GM23338 (cell line): ENCODE measurements at regions not wholly inside any gene's neighbourhood (a gene's known extent, or its start where the extent isn't known, plus 50 kb on each side); places are given as distances from the start of the nearest gene placed in this dataset.

Experiments
- ATAC-seq: fragments of 200-7000 bp; cut with Tn5 transposase; 3 replicates; pipeline ENCODE4 v1.9.1; 2020
- DNase-seq: peaks from one replicate; pipeline ENCODE4 v3.0.0-alpha.2; 2015; ENCODE audit warnings: low spot score
- H2AFZ ChIP-seq: fragments of 200-600 bp; sonication (generic); 2 replicates; pipeline ENCODE4 v1.8.0; 2016; ENCODE audit warnings: antibody characterized with exemption, mild to moderate bottlenecking, moderate library complexity
- H3F3A ChIP-seq: fragments of 200-600 bp; sonication (generic); replicated peaks from 2 replicates; pipeline ENCODE4 v1.8.0; 2017; ENCODE audit warnings: antibody characterized with exemption, mixed run types, low read depth
- H3K27ac ChIP-seq: fragments of 200-600 bp; sonication (generic); 2 replicates; pipeline ENCODE4 v1.6.1; 2016; ENCODE audit warnings: low read depth
- H3K27me3 ChIP-seq: fragments of 200-600 bp; sonication (generic); 2 replicates; pipeline ENCODE4 v1.8.0; 2016; ENCODE audit warnings: mild to moderate bottlenecking, mixed run types, moderate library complexity; ENCODE audit not compliant: insufficient read depth
- H3K36me3 ChIP-seq: fragments of 200-600 bp; sonication (generic); 2 replicates; pipeline ENCODE4 v1.8.0; 2016; ENCODE audit warnings: mild to moderate bottlenecking; ENCODE audit not compliant: insufficient read depth
- H3K4me1 ChIP-seq: fragments of 200-600 bp; sonication (generic); 2 replicates; pipeline ENCODE4 v1.8.0; 2016; ENCODE audit warnings: mild to moderate bottlenecking, moderate library complexity; ENCODE audit not compliant: insufficient read depth
- H3K4me2 ChIP-seq: fragments of 200-600 bp; sonication (generic); 2 replicates; pipeline ENCODE4 v1.7.1; 2017; ENCODE audit warnings: mixed run types
- H3K4me3 ChIP-seq: fragments of 200-600 bp; sonication (generic); 2 replicates; pipeline ENCODE4 v1.6.1; 2016; ENCODE audit warnings: mixed run types
- H3K79me2 ChIP-seq: fragments of 200-600 bp; sonication (generic); replicated peaks from 2 replicates; pipeline ENCODE4 v1.8.0; 2017; ENCODE audit warnings: mild to moderate bottlenecking; ENCODE audit not compliant: insufficient read depth
- H3K9me2 ChIP-seq: fragments of 200-600 bp; sonication (generic); 2 replicates; pipeline ENCODE4 v1.8.0; 2017; ENCODE audit not compliant: insufficient read depth
- H4K20me1 ChIP-seq: fragments of 200-600 bp; sonication (generic); replicated peaks from 2 replicates; pipeline ENCODE4 v1.8.0; 2017; ENCODE audit warnings: mild to moderate bottlenecking; ENCODE audit not compliant: insufficient read depth
- H3K27ac Mint-ChIP-seq: 2 replicates; pipeline ENCODE4 v1.8.0; 2020; ENCODE audit warnings: inconsistent platforms, mild to moderate bottlenecking, moderate library complexity, mixed read lengths
- H3K27me3 Mint-ChIP-seq: 3 replicates; pipeline ENCODE4 v1.8.0; 2022; ENCODE audit warnings: low read depth, mild to moderate bottlenecking, moderate library complexity, mixed read lengths, inconsistent platforms; ENCODE audit not compliant: insufficient read depth, poor library complexity
- H3K36me3 Mint-ChIP-seq: 3 replicates; pipeline ENCODE4 v1.8.0; 2021; ENCODE audit warnings: low read depth, mild to moderate bottlenecking, inconsistent platforms, moderate library complexity, mixed read lengths
- H3K4me1 Mint-ChIP-seq: 3 replicates; pipeline ENCODE4 v1.8.0; 2020; ENCODE audit warnings: mild to moderate bottlenecking, inconsistent platforms, mixed read lengths
- H3K4me3 Mint-ChIP-seq: 3 replicates; pipeline ENCODE4 v1.8.0; 2021; ENCODE audit warnings: moderate library complexity, mild to moderate bottlenecking, inconsistent platforms, mixed read lengths
- H3K9me3 Mint-ChIP-seq: 3 replicates; pipeline ENCODE4 v1.8.0; 2020; ENCODE audit warnings: moderate library complexity, mild to moderate bottlenecking, inconsistent platforms, mixed read lengths
- CREB1 ChIP-seq: fragments of 250-450 bp; sonication (Bioruptor Pico); IDR thresholded peaks from 2 replicates; pipeline ENCODE4 v1.5.0; 2020; ENCODE audit warnings: low read depth, mild to moderate bottlenecking, moderate library complexity
- EZH2 ChIP-seq: fragments of 200-600 bp; sonication (generic); IDR thresholded peaks from one replicate; pipeline ENCODE4 v1.8.0; 2017; ENCODE audit warnings: antibody characterized with exemption, mild to moderate bottlenecking, low read depth; ENCODE audit not compliant: unreplicated experiment
- EZH2phosphoT487 ChIP-seq: fragments of 200-600 bp; sonication (generic); IDR thresholded peaks from one replicate; pipeline ENCODE4 v1.8.1; 2018; ENCODE audit warnings: antibody characterized with exemption; ENCODE audit not compliant: unreplicated experiment
- JUNB ChIP-seq: IDR thresholded peaks from one replicate; pipeline ENCODE4 v1.6.1; 2016; ENCODE audit warnings: antibody characterized with exemption; ENCODE audit not compliant: unreplicated experiment
- NANOG ChIP-seq: IDR thresholded peaks from 2 replicates; pipeline ENCODE4 v1.6.1; 2016; ENCODE audit warnings: antibody characterized with exemption, borderline replicate concordance
- POLR2AphosphoS5 ChIP-seq: IDR thresholded peaks from 2 replicates; pipeline ENCODE4 v1.6.1; 2016; ENCODE audit warnings: antibody characterized with exemption, low read depth
- STAT1 ChIP-seq: IDR thresholded peaks from one replicate; pipeline ENCODE4 v1.6.1; 2016; ENCODE audit warnings: antibody characterized with exemption; ENCODE audit not compliant: unreplicated experiment
- ZNF114 ChIP-seq: fragments of 250-450 bp; sonication (Bioruptor Pico); IDR thresholded peaks from 2 replicates; pipeline ENCODE4 v1.5.0; 2020; ENCODE audit warnings: mild to moderate bottlenecking, moderate library complexity
- ZNF331 ChIP-seq: fragments of 250-450 bp; sonication (Bioruptor Pico); IDR thresholded peaks from 2 replicates; pipeline ENCODE4 v1.5.0; 2020; ENCODE audit warnings: low read depth, mild to moderate bottlenecking, moderate library complexity
- TF ChIP-seq, protein P1 (sequence below): IDR thresholded peaks from 2 replicates; pipeline ENCODE4 v1.6.1; 2016; ENCODE audit warnings: antibody characterized with exemption
- TF ChIP-seq, protein P2 (sequence below), 2 experiments: fragments of 200-600 bp in 1 of 2; sonication (generic) in 1 of 2; conservative IDR thresholded peaks; 2 replicates each; pipeline versions ENCODE4 v1.5.1 to v1.6.1; 2016 to 2017; ENCODE audit warnings: antibody characterized with exemption in 2 of 2, low read depth in 2 of 2, mild to moderate bottlenecking in 2 of 2, moderate library complexity in 1 of 2
- TF ChIP-seq, protein P3 (sequence below): fragments of 250-450 bp; sonication (Bioruptor Pico); IDR thresholded peaks from 2 replicates; pipeline ENCODE4 v1.5.0; 2020; ENCODE audit warnings: mild to moderate bottlenecking, moderate library complexity
- TF ChIP-seq, protein P4 (sequence below): IDR thresholded peaks from one replicate; pipeline ENCODE4 v1.6.1; 2018; ENCODE audit warnings: antibody characterized with exemption; ENCODE audit not compliant: unreplicated experiment

DNA sequence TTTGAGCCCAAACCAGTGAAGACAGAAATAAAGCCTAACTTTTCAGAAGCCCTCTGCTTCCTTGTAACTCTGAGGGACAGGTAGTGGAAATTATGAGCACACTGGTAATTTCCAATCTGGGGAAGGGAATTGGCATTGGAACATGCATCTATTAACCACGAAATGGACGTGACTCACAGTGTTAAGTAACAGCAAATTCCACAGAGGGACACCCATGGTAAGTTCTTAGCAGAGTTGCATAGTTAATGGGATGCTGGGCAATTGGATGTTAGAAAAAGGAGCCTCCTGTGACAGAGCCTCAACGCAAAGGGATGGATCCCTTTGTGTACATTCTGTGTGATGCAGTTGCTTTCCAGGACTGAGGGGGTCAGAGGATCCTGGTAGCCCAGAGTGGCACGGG lies 168.6 kb downstream of the SEMA6D start:
- no peak overlapping the region for H3K27ac ChIP-seq
- H3K79me2 ChIP-seq, result no peaks in the 10 kb centered on the region
- H3K4me3 ChIP-seq, result 0 out of 2 replicates have a peak overlapping the region, but pooled peaks have one; percentile 19
- ATAC-seq (peak; percentile 34; the same call in 2 of the 3 replicates), DNase-seq (peak; percentile 27)
- peak overlapping the region; percentile 63; the same call in 1 of the 2 replicates for H3K4me2 ChIP-seq
- no peaks in the 10 kb centered on the region for H3K36me3 Mint-ChIP-seq
- peaks cover 29% of the 10 kb centered on the region for H3K4me1 Mint-ChIP-seq
- H3F3A ChIP-seq, result no peaks in the 10 kb centered on the region
- peaks cover 8% of the 10 kb centered on the region for H3K27me3 Mint-ChIP-seq
- no peaks in the 10 kb centered on the region for H3K9me3 Mint-ChIP-seq
- TF ChIP-seq, protein P1, sequence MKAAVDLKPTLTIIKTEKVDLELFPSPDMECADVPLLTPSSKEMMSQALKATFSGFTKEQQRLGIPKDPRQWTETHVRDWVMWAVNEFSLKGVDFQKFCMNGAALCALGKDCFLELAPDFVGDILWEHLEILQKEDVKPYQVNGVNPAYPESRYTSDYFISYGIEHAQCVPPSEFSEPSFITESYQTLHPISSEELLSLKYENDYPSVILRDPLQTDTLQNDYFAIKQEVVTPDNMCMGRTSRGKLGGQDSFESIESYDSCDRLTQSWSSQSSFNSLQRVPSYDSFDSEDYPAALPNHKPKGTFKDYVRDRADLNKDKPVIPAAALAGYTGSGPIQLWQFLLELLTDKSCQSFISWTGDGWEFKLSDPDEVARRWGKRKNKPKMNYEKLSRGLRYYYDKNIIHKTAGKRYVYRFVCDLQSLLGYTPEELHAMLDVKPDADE, result no peak
- TF ChIP-seq ZNF331, result no peak
- TF ChIP-seq EZH2phosphoT487, result no peak
- TF ChIP-seq, protein P2, sequence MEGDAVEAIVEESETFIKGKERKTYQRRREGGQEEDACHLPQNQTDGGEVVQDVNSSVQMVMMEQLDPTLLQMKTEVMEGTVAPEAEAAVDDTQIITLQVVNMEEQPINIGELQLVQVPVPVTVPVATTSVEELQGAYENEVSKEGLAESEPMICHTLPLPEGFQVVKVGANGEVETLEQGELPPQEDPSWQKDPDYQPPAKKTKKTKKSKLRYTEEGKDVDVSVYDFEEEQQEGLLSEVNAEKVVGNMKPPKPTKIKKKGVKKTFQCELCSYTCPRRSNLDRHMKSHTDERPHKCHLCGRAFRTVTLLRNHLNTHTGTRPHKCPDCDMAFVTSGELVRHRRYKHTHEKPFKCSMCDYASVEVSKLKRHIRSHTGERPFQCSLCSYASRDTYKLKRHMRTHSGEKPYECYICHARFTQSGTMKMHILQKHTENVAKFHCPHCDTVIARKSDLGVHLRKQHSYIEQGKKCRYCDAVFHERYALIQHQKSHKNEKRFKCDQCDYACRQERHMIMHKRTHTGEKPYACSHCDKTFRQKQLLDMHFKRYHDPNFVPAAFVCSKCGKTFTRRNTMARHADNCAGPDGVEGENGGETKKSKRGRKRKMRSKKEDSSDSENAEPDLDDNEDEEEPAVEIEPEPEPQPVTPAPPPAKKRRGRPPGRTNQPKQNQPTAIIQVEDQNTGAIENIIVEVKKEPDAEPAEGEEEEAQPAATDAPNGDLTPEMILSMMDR (conservative IDR thresholded peaks at IDR 0.05; ENCODE audit: low read depth in 2 of 2), result no peak
- TF ChIP-seq NANOG, result no peak
- TF ChIP-seq, protein P3, sequence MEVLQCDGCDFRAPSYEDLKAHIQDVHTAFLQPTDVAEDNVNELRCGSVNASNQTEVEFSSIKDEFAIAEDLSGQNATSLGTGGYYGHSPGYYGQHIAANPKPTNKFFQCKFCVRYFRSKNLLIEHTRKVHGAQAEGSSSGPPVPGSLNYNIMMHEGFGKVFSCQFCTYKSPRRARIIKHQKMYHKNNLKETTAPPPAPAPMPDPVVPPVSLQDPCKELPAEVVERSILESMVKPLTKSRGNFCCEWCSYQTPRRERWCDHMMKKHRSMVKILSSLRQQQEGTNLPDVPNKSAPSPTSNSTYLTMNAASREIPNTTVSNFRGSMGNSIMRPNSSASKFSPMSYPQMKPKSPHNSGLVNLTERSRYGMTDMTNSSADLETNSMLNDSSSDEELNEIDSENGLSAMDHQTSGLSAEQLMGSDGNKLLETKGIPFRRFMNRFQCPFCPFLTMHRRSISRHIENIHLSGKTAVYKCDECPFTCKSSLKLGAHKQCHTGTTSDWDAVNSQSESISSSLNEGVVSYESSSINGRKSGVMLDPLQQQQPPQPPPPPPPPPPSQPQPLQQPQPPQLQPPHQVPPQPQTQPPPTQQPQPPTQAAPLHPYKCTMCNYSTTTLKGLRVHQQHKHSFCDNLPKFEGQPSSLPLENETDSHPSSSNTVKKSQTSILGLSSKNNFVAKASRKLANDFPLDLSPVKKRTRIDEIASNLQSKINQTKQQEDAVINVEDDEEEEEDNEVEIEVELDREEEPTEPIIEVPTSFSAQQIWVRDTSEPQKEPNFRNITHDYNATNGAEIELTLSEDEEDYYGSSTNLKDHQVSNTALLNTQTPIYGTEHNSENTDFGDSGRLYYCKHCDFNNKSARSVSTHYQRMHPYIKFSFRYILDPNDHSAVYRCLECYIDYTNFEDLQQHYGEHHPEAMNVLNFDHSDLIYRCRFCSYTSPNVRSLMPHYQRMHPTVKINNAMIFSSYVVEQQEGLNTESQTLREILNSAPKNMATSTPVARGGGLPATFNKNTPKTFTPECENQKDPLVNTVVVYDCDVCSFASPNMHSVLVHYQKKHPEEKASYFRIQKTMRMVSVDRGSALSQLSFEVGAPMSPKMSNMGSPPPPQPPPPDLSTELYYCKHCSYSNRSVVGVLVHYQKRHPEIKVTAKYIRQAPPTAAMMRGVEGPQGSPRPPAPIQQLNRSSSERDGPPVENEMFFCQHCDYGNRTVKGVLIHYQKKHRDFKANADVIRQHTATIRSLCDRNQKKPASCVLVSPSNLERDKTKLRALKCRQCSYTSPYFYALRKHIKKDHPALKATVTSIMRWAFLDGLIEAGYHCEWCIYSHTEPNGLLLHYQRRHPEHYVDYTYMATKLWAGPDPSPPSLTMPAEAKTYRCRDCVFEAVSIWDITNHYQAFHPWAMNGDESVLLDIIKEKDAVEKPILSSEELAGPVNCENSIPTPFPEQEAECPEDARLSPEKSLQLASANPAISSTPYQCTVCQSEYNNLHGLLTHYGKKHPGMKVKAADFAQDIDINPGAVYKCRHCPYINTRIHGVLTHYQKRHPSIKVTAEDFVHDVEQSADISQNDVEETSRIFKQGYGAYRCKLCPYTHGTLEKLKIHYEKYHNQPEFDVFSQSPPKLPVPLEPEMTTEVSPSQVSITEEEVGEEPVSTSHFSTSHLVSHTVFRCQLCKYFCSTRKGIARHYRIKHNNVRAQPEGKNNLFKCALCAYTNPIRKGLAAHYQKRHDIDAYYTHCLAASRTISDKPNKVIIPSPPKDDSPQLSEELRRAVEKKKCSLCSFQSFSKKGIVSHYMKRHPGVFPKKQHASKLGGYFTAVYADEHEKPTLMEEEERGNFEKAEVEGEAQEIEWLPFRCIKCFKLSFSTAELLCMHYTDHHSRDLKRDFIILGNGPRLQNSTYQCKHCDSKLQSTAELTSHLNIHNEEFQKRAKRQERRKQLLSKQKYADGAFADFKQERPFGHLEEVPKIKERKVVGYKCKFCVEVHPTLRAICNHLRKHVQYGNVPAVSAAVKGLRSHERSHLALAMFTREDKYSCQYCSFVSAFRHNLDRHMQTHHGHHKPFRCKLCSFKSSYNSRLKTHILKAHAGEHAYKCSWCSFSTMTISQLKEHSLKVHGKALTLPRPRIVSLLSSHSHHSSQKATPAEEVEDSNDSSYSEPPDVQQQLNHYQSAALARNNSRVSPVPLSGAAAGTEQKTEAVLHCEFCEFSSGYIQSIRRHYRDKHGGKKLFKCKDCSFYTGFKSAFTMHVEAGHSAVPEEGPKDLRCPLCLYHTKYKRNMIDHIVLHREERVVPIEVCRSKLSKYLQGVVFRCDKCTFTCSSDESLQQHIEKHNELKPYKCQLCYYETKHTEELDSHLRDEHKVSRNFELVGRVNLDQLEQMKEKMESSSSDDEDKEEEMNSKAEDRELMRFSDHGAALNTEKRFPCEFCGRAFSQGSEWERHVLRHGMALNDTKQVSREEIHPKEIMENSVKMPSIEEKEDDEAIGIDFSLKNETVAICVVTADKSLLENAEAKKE (CRISPR knock-in tag), result no peak
- no peak for TF ChIP-seq EZH2
- no peak for TF ChIP-seq POLR2AphosphoS5
- no peak for TF ChIP-seq STAT1
- TF ChIP-seq, protein P4, sequence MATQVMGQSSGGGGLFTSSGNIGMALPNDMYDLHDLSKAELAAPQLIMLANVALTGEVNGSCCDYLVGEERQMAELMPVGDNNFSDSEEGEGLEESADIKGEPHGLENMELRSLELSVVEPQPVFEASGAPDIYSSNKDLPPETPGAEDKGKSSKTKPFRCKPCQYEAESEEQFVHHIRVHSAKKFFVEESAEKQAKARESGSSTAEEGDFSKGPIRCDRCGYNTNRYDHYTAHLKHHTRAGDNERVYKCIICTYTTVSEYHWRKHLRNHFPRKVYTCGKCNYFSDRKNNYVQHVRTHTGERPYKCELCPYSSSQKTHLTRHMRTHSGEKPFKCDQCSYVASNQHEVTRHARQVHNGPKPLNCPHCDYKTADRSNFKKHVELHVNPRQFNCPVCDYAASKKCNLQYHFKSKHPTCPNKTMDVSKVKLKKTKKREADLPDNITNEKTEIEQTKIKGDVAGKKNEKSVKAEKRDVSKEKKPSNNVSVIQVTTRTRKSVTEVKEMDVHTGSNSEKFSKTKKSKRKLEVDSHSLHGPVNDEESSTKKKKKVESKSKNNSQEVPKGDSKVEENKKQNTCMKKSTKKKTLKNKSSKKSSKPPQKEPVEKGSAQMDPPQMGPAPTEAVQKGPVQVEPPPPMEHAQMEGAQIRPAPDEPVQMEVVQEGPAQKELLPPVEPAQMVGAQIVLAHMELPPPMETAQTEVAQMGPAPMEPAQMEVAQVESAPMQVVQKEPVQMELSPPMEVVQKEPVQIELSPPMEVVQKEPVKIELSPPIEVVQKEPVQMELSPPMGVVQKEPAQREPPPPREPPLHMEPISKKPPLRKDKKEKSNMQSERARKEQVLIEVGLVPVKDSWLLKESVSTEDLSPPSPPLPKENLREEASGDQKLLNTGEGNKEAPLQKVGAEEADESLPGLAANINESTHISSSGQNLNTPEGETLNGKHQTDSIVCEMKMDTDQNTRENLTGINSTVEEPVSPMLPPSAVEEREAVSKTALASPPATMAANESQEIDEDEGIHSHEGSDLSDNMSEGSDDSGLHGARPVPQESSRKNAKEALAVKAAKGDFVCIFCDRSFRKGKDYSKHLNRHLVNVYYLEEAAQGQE, result no peak
- no peak for TF ChIP-seq JUNB
- TF ChIP-seq CREB1 (CRISPR knock-in tag), result no peak
- no peak for TF ChIP-seq ZNF114 (CRISPR knock-in tag)
- peaks cover 79% of the 10 kb centered on the region for H3K27me3 ChIP-seq
- peaks cover 30% of the 10 kb centered on the region for H3K4me1 ChIP-seq
- H3K36me3 ChIP-seq, result no peaks in the 10 kb centered on the region
- H3K9me2 ChIP-seq, result no peaks in the 10 kb centered on the region
- H3K27ac Mint-ChIP-seq, result no peak overlapping the region
- no peak overlapping the region for H3K4me3 Mint-ChIP-seq
- H4K20me1 ChIP-seq, result no peaks in the 10 kb centered on the region
- no peak overlapping the region for H2AFZ ChIP-seq
